ENCODE measurements at regions not wholly inside any gene's neighbourhood (a gene's known extent, or its start where the extent isn't known, plus 50 kb on each side); places are given as distances from the start of the nearest gene placed in this dataset.

GRCh38 chr3:120524171-120524923 lies 71.8 kb upstream of the NDUFB4 start:
- DNase-seq, result no peak
- peaks cover 1% of the 10 kb centered on the region for H3K4me1 Mint-ChIP-seq (ENCODE audit: low read depth)
- peaks cover 4% of the 10 kb centered on the region for H3K27me3 Mint-ChIP-seq
- H3K4me3 Mint-ChIP-seq, result no peak overlapping the region
- H3K27ac Mint-ChIP-seq, result no peak overlapping the region
- POLR2A ChIA-PET, result no interaction called here
- ATAC-seq, result no peak
- H3K9me3 Mint-ChIP-seq, result no peaks in the 10 kb centered on the region
- intact Hi-C loops (cut with micrococcal nuclease), result no loop called here
- CTCF ChIA-PET, result interaction anchor here (1.2 kb wide), 1 partner anchor 34 kb away, joined by 3 read pairs; no protein-coding TSS in a partner anchor
- H3K36me3 Mint-ChIP-seq (ENCODE audit: low read depth), result no peaks in the 10 kb centered on the region
- TF ChIP-seq CTCF (IDR thresholded peaks at IDR 0.05), result no peak

DNA sequence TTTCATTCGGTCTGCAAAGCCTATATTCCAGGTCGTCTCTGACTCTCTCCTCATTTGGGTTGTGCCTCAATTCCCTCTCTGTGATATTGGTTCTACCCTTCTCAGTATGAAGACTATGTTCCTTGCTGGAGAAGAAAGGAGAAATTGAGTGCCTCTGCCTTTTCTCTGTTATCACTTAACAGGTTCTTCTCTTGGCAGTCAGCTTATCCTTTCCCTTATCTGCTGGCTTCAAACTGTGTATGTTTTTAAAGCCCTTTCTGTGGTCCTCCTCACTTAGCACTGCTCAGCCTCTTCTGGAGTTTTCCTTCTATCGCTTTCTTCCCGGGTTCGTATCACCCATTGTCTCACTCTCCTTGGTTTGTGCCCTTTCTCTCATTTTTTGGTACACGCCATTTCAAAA lies 65.3 kb upstream of the FSTL1 start:
- intact Hi-C loops (cut with micrococcal nuclease), result no loop called here
- Mint-ChIP-seq H3K27me3 (peaks cover 16% of the 10 kb centered on the region), H3K9me3 (no peaks in the 10 kb centered on the region), H3K27ac (no peak overlapping the region), H3K4me3 (no peak overlapping the region), H3K36me3 (ENCODE audit: low read depth) (no peaks in the 10 kb centered on the region), H3K4me1 (ENCODE audit: low read depth) (no peaks in the 10 kb centered on the region)
- ATAC-seq, result no peak
- CTCF ChIA-PET, result no interaction called here
- POLR2A ChIA-PET, result no interaction called here
- no peak for DNase-seq
- no peak for TF ChIP-seq CTCF (IDR thresholded peaks at IDR 0.05)

GRCh38 chr3:120512655-120513054 lies 61.9 kb upstream of the FSTL1 start:
- TF ChIP-seq CTCF (IDR thresholded peaks at IDR 0.05), result no peak
- DNase-seq (no peak), ATAC-seq (no peak)
- Mint-ChIP-seq H3K27me3 (peaks cover 15% of the 10 kb centered on the region), H3K9me3 (peaks cover 3% of the 10 kb centered on the region), H3K4me3 (no peak overlapping the region), H3K27ac (no peak overlapping the region), H3K4me1 (ENCODE audit: low read depth) (no peaks in the 10 kb centered on the region), H3K36me3 (ENCODE audit: low read depth) (no peaks in the 10 kb centered on the region)
- intact Hi-C loops (cut with micrococcal nuclease), result no loop called here
- ChIA-PET POLR2A (no interaction called here), CTCF (interaction anchor here (1.3 kb wide), 1 partner anchor 10 kb away, joined by 3 read pairs; no protein-coding TSS in a partner anchor)

GRCh38 chr3:120506828-120507774 lies 56.3 kb upstream of the FSTL1 start:
- Mint-ChIP-seq H3K4me1 (ENCODE audit: low read depth) (no peaks in the 10 kb centered on the region), H3K27ac (no peak overlapping the region), H3K27me3 (peaks cover 25% of the 10 kb centered on the region), H3K9me3 (peaks cover 3% of the 10 kb centered on the region), H3K4me3 (no peak overlapping the region), H3K36me3 (ENCODE audit: low read depth) (no peaks in the 10 kb centered on the region)
- ChIA-PET POLR2A (no interaction called here), CTCF (interaction anchor here (0.7 to 1.1 kb wide), 4 partner anchors 39 to 318 kb away, joined by 3 to 4 read pairs (median 3); no protein-coding TSS in a partner anchor)
- ATAC-seq (no peak), DNase-seq (peak; percentile 20)
- intact Hi-C loops (cut with micrococcal nuclease), result no loop called here
- TF ChIP-seq CTCF (IDR thresholded peaks at IDR 0.05), result peak; percentile 39

All from activated CD8-positive, alpha-beta T cell treated with anti-CD3 and anti-CD28 coated beads for 36 hours (primary cell).